ENCODE measurements at regions not wholly inside any gene's neighbourhood (a gene's known extent, or its start where the extent isn't known, plus 50 kb on each side); places are given as distances from the start of the nearest gene placed in this dataset.

- peak; percentile 89 for TF ChIP-seq PRDM6 (tag by site-specific recombination; IDR thresholded peaks at IDR 0.05)
- TF ChIP-seq, protein P1, sequence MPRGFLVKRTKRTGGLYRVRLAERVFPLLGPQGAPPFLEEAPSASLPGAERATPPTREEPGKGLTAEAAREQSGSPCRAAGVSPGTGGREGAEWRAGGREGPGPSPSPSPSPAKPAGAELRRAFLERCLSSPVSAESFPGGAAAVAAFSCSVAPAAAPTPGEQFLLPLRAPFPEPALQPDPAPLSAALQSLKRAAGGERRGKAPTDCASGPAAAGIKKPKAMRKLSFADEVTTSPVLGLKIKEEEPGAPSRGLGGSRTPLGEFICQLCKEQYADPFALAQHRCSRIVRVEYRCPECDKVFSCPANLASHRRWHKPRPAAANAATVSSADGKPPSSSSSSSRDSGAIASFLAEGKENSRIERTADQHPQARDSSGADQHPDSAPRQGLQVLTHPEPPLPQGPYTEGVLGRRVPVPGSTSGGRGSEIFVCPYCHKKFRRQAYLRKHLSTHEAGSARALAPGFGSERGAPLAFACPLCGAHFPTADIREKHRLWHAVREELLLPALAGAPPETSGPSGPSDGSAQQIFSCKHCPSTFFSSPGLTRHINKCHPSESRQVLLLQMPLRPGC (tag by site-specific recombination; IDR thresholded peaks at IDR 0.05) = 0 out of 2 replicates have a peak, but pooled peaks have one; percentile 56
- peak; percentile 73 for TF ChIP-seq FEZF1 (tag by site-specific recombination; IDR thresholded peaks at IDR 0.05)
- no peak for TF ChIP-seq ZBTB1 (tag by site-specific recombination; IDR thresholded peaks at IDR 0.05)
- no peak for TF ChIP-seq REPIN1 (tag by site-specific recombination; IDR thresholded peaks at IDR 0.05; ENCODE audit: low read depth)
- TF ChIP-seq ZNF521 (tag by site-specific recombination; IDR thresholded peaks at IDR 0.05) = no peak
- TF ChIP-seq ZNF157 (tag by site-specific recombination; IDR thresholded peaks at IDR 0.05) = no peak
- TF ChIP-seq, protein P2, sequence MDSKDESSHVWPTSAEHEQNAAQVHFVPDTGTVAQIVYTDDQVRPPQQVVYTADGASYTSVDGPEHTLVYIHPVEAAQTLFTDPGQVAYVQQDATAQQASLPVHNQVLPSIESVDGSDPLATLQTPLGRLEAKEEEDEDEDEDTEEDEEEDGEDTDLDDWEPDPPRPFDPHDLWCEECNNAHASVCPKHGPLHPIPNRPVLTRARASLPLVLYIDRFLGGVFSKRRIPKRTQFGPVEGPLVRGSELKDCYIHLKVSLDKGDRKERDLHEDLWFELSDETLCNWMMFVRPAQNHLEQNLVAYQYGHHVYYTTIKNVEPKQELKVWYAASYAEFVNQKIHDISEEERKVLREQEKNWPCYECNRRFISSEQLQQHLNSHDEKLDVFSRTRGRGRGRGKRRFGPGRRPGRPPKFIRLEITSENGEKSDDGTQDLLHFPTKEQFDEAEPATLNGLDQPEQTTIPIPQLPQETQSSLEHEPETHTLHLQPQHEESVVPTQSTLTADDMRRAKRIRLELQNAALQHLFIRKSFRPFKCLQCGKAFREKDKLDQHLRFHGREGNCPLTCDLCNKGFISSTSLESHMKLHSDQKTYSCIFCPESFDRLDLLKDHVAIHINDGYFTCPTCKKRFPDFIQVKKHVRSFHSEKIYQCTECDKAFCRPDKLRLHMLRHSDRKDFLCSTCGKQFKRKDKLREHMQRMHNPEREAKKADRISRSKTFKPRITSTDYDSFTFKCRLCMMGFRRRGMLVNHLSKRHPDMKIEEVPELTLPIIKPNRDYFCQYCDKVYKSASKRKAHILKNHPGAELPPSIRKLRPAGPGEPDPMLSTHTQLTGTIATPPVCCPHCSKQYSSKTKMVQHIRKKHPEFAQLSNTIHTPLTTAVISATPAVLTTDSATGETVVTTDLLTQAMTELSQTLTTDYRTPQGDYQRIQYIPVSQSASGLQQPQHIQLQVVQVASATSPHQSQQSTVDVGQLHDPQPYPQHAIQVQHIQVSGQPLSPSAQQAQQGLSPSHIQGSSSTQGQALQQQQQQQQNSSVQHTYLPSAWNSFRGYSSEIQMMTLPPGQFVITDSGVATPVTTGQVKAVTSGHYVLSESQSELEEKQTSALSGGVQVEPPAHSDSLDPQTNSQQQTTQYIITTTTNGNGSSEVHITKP (tag by site-specific recombination; IDR thresholded peaks at IDR 0.05) = 0 out of 2 replicates have a peak, but pooled peaks have one; percentile 21
- 0 out of 2 replicates have a peak, but pooled peaks have one; percentile 22 for TF ChIP-seq ZNF24 (tag by site-specific recombination; IDR thresholded peaks at IDR 0.05)
- TF ChIP-seq GLI2 (tag by site-specific recombination; IDR thresholded peaks at IDR 0.05; ENCODE audit: borderline replicate concordance, low read depth) = no peak
- TF ChIP-seq ZNF214 (tag by site-specific recombination; IDR thresholded peaks at IDR 0.05; ENCODE audit: borderline replicate concordance) = no peak
- peak; percentile 53; the same call in 1 of the 2 replicates for TF ChIP-seq ZNF596 (tag by site-specific recombination; IDR thresholded peaks at IDR 0.05)
- no peak for TF ChIP-seq CTCF (tag by site-specific recombination; IDR thresholded peaks at IDR 0.05)
- peak; percentile 26; the same call in 1 of the 2 replicates for TF ChIP-seq TRIM28 (IDR thresholded peaks at IDR 0.05; ENCODE audit: borderline replicate concordance, low read length)
- peak; percentile 73; the same call in 1 of the 2 replicates for TF ChIP-seq ZSCAN30 (tag by site-specific recombination; IDR thresholded peaks at IDR 0.05)
- peak; percentile 68 for TF ChIP-seq ZXDB (tag by site-specific recombination; IDR thresholded peaks at IDR 0.05)
- TF ChIP-seq, protein P3, sequence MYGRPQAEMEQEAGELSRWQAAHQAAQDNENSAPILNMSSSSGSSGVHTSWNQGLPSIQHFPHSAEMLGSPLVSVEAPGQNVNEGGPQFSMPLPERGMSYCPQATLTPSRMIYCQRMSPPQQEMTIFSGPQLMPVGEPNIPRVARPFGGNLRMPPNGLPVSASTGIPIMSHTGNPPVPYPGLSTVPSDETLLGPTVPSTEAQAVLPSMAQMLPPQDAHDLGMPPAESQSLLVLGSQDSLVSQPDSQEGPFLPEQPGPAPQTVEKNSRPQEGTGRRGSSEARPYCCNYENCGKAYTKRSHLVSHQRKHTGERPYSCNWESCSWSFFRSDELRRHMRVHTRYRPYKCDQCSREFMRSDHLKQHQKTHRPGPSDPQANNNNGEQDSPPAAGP (tag by site-specific recombination; IDR thresholded peaks at IDR 0.05) = 0 out of 2 replicates have a peak, but pooled peaks have one; percentile 42
Observed at GRCh38 chr12:39037115-39037514, 131.7 kb upstream of the CPNE8 start (continued).

GRCh38 chr12:39036105-39036504 is 130.7 kb upstream of the CPNE8 start:
- no peaks in the 10 kb centered on the region for H3K36me3 ChIP-seq (ENCODE audit: control insufficient read depth in 2 of 2, insufficient read depth in 1 of 2, low read length in 2 of 2)
- H3K4me1 ChIP-seq (ENCODE audit: control insufficient read depth, insufficient read depth, low read length) = peaks cover 25% of the 10 kb centered on the region
- peak overlapping the region; percentile 80 for H3K27ac ChIP-seq (ENCODE audit: extremely low read depth, low read depth, low read length)
- CTCF ChIA-PET = no interaction called here
- POLR2A ChIA-PET = no interaction called here
- H3K4me3 ChIP-seq (ENCODE audit: low read depth, low read length) = no peak overlapping the region
- H3K9me3 ChIP-seq (ENCODE audit: control insufficient read depth, insufficient read depth, low read depth, low read length) = no peaks in the 10 kb centered on the region
- TF ChIP-seq WT1 (tag by site-specific recombination; IDR thresholded peaks at IDR 0.05) (peak; percentile 92), SP7 (tag by site-specific recombination; IDR thresholded peaks at IDR 0.05) (peak; percentile 60), ZNF501 (tag by site-specific recombination; IDR thresholded peaks at IDR 0.05) (0 out of 2 replicates have a peak, but pooled peaks have one; percentile 57), ZNF518A (tag by site-specific recombination; conservative IDR thresholded peaks at IDR 0.05; ENCODE audit: low read depth) (0 out of 2 replicates have a peak, but pooled peaks have one; percentile 30), ZNF530 (tag by site-specific recombination; IDR thresholded peaks at IDR 0.05; ENCODE audit: low read depth) (no peak)

Measured in HEK293 (cell line).